Fibroblast of lung (primary cell): ENCODE measurements at regions not wholly inside any gene's neighbourhood (a gene's known extent, or its start where the extent isn't known, plus 50 kb on each side); places are given as distances from the start of the nearest gene placed in this dataset.
"Not testable (repeated sequence)": the region's sequence is repeated elsewhere in the genome, so short reads cannot be mapped to it uniquely, and the experiment has no call there.

Experiments used
- CTCF ChIP-seq, 2 donors: IDR thresholded peaks in 1 of 2; conservative IDR thresholded peaks in 1 of 2; 1 replicate in 1 of 2; 2 replicates in 1 of 2; pipeline ENCODE4 v1.5.1; 2011 to 2012; ENCODE audit warnings: low read length in 2 of 2, control low read depth in 1 of 2, inconsistent platforms in 1 of 2, low read depth in 1 of 2, mild to moderate bottlenecking in 1 of 2
- EZH2 ChIP-seq: IDR thresholded peaks from 2 replicates; pipeline ENCODE4 v1.5.1; 2012; ENCODE audit warnings: low read length, control low read depth, mild to moderate bottlenecking; ENCODE audit errors: missing control alignments

GRCh38 chrX:63176578-63176977 is 174.6 kb downstream of the SPIN4 start:
- TF ChIP-seq CTCF (conservative IDR thresholded peaks at IDR 0.05 in 1 of 2, IDR thresholded peaks at IDR 0.05 in 1 of 2; ENCODE audit: low read depth in 1 of 2, low read length in 2 of 2); EZH2: not testable (repeated sequence)
